HG03095 (cell line): ENCODE measurements at regions not wholly inside any gene's neighbourhood (a gene's known extent, or its start where the extent isn't known, plus 50 kb on each side); places are given as distances from the start of the nearest gene placed in this dataset.

Experiments
- ATAC-seq: cut with Tn5 transposase; IDR thresholded peaks from one replicate; pipeline ENCODE4 v1.9.1; 2021; ENCODE audit warnings: moderate library complexity; ENCODE audit not compliant: unreplicated experiment

DNA sequence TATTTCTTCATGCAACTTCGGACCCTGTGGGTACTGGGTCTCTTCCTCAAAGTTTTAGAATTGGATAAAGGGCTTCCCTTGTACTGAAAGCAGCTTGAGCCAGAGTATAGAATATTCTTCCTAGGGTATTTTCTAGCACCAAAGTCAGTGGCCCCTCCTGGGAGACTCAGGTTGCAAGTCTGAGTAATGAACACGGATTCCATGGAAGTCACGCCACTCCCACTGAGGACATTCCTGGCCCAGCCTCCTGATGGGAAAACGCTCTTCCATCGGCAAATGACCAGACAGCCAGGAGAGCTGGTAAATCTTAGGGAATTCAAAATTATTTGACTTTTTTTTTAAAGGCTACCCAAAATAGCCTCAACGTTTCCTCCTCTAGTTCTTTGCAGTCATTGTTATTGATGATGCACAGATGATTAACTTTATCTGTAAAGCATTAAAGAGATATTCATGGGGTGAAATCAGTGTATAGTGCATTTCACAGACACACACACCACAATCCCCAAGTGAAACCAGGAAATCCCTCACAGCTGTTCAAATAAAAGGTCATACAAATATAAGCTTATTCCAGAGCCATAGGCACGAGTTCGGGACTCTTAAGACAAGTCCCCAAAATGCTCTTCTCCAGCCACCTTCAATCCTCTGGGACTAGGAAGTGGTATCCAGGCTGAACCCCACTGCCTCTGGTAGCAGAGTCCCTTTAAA lies 248.8 kb downstream of the SOD2 start:
- ATAC-seq = no peak

DNA sequence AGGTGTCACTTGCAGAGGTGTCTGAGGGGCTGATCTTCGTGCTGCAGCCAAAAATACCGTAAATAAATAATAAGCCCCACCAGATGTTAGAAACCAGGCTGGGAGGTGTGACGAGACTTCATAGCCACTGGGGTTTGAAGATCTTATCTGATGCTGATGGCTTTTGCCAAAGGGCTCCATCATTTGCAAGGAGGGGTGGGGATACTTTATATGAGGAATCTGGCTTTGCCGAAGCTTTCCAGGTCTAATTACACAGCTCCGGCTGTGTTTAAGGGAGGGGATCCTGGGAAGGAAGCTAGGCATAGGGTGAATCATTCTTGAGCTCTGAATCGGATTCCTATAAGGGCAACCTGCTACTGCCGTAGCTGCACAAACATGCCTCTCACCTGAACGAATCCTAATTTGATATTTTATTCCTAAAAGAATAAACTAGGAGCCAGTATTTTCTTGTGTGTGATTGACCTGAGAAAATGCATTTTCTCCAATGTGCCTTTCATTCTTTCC lies 249.6 kb downstream of the SOD2 start:
- ATAC-seq = no peak

DNA sequence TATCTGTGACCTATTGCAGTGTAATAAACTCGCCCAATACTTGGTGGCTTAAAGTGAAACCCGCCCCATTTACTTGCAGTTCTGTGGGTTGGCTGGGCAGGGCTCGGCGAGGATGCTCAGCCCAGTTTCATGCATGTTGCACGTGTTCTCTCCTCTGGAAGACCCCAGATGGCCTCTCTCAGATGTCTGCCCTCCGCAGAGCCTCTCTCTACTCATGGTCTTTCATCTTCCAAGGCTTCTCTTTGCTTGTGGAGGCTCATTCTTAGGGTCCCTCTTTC lies 251.4 kb downstream of the SOD2 start:
- no peak for ATAC-seq

- no peak for ATAC-seq
Observed at GRCh38 chr6:159440911-159441703, 251.9 kb downstream of the SOD2 start.

DNA sequence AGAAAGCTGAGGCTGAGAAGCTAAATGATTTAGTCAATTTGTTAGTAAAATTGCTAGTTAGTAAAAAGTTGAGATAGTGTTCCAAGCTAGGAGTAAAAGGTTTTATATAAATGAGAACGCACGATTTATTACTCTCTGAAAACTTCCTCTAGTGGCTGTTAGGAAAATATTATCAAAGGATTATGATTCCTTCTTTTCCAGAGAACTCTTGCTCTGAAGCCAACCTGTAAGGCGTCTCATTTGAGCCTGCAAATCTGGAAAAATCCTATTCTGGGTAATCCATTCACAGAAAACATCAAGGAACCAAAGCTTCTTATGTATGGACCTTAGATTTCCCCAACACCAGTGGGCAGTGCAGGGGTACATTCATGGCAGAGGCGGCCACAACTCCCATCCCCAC lies 252.7 kb downstream of the SOD2 start:
- ATAC-seq = no peak

DNA sequence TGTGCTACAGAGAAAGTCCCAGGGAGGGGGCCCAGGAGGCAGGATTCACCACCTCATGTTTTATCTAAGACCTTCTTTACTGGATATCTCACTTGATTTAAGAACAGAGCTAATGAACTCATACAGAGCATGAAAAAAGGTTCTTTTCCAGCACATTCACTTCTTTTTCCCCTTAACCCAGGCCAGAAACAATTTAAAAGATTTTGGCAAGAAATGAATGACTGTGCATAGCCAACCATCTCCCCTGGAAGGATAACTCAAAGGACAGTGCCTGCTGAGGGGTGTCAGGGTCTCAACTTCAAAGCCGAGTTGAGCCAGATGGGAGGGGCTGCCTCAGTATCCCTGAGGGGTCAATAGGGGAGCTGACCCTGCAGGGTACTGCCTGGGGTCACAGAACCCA lies 253.4 kb downstream of the SOD2 start:
- ATAC-seq = no peak

DNA sequence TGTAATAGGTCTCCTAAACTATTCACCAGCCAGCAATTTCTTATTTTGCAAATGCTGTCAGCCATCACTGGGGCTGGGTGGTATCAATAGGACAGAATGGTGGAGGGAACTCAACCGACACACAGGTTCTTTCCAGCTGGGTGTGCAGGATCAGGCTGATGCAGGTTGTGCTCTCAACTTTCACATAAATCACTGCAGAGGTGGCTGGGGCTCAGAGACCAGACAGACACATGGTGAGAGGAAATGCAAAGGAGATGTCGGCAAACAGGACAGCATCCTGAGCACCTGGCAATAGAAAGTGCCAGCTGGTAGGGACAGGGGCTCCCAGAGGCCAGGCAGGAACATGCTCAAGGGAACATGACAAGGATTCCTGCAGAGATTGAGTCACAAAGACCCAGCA lies 254.9 kb downstream of the SOD2 start:
- ATAC-seq = no peak

- no peak for ATAC-seq
Observed at GRCh38 chr6:159436581-159436980, 256.5 kb downstream of the SOD2 start.

DNA sequence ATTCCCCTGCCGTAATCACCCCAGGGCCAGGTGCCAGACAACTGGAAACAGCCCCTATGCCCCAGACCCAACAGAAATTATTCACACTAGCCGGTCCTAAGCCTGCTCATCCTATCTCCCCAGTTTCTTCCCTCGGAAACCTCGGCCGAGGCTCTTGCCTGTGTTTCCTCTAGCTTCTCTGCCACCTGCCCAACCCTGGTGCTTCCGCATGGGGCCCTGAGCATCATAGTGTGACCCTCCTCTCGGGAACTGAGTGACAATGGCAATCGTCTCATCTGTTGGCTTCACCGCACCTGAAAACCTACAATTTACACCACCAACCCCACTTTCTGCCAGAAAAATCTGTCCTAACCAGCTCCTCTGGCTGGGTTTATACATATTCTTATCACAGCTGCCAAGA lies 257.3 kb downstream of the SOD2 start:
- no peak for ATAC-seq

- ATAC-seq = no peak
Observed at GRCh38 chr6:159434410-159434809, 258.6 kb downstream of the SOD2 start.

DNA sequence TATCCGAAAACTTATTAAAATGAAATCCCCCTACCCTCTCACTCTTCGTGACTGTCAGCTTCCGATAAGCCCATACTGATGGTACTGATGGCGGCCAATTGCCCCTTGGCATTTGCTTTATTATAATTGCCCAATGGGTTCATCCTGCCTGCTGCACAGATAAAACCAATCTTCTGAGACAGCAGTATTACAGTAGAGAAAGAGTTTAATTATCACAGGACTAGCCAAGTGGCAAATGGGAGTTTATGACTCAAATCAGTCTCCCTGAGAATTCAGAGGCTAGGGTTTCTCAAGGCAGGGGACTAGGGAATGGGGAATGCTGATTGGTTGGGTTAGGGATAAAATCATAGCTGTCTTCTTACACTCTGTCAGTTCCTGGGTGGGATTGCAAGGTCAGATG lies 259.5 kb downstream of the SOD2 start:
- ATAC-seq = no peak

DNA sequence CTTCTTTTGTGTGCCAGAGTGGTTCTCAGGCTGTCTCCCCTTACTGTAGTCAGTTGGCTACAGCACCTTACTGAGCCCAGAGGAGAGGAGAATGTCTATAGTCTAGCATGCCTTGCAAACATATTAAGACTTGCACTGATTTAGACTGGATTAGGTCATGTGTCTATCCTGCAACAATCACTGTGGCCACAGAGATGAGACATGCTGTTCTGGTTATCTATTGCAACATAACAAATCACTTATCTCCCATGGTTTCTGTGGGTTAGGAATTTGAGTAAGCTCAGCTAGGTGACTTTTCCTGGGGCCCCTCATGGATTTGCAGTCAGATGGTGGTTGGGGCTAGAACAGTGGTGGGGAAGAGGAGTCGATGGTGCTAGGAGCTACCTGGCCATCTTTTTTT lies 261.3 kb downstream of the SOD2 start:
- ATAC-seq = no peak

GRCh38 chr6:159430323-159430722 lies 261.1 kb downstream of the FNDC1 start:
- ATAC-seq = no peak

DNA sequence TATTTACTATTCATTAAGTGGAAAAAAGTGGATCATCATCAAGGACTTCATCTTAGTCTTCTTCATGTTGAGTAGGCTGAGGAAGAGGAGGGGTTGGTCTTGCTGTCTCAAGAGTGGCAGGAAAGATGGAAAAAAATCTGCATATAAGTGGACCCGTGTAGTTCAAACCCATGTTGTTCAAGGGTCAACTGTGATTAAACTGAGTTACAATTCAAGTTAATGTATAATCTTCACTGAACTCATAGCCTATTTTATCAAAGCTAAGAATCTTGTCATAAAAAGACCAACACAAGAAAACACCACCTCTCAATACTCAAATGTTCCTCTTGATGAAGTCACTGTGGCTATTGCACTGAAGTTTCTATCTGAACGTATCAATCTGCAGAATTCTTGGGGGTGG lies 260.2 kb downstream of the FNDC1 start:
- ATAC-seq = no peak

GRCh38 chr6:159427771-159428170 lies 258.6 kb downstream of the FNDC1 start:
- no peak for ATAC-seq

- ATAC-seq = no peak
Observed at GRCh38 chr6:159427335-159427734, 258.1 kb downstream of the FNDC1 start.

GRCh38 chr6:159425421-159425820 lies 256.2 kb downstream of the FNDC1 start:
- no peak for ATAC-seq

DNA sequence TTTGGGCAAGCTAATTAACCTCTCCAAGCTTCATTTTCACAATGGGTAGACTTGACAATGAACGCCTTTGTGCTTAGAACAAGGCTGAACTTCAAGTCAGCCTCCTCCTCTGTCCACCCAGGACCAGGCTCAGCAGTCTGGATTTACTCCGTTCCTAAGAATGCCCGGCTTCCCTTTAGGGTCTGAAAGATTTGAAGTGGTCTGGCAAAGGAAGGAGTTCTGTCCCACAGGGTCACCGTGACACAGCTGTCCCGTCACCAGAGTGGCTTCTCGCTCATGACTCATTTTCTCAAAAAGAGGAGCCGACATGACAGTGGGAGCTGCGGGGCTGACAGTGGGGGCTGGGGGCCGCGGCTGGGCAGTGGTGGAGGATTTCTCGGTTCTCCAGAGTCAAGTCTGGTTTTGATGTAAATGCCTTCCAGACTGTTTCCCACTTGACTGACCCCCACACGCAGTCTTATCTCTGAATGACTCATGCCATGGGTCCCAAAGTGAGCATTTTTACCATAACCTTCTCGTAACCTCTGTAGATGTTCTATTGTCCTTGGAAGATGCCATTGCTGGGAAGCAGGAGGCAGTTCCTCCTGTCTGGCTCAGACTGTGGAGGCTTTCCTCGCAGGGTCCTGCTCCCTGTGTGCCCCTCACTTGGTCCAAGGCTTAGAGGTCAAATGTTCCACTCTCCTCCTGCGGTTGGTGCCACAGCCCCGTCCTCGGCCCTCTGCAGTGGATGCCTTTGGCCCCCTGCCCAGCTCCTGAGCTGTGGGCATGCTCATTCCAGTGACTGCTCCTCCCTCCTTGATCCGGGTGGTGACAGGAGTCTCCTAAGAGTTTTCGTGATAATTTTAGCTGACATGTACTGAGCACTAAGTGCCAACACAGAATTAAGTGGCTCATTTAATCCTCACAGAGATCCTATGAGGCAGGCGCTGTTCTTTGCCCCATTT lies 253.1 kb downstream of the FNDC1 start:
- no peak for ATAC-seq

- no peak for ATAC-seq
Observed at GRCh38 chr6:159421586-159421985, 252.4 kb downstream of the FNDC1 start.

DNA sequence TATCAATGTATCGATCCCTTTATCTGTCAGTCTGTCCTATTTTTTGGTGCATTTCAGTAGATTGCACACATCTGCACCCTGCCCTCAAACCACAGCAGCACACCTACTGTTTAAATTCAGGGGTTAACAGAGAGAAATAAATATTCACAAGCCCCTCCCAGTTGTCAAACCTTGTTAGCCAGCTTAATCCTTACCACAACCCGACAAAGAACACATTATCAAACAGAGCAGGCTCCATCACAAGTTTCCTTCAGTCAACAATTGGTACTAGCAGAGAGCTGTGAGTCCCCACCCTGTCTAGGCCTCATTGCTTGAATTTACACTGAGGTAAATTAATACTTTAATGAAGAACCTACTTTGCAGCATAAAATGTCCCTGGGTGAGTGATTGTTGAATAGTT lies 249.8 kb downstream of the FNDC1 start:
- no peak for ATAC-seq

- no peak for ATAC-seq
Observed at GRCh38 chr6:159416891-159417560, 247.8 kb downstream of the FNDC1 start.
